MM.1S (cell line): ENCODE measurements at regions not wholly inside any gene's neighbourhood (a gene's known extent, or its start where the extent isn't known, plus 50 kb on each side); places are given as distances from the start of the nearest gene placed in this dataset.

Experiments used
- CTCF ChIP-seq: fragments of 300-600 bp; sonication (generic); IDR thresholded peaks from 2 replicates; pipeline ENCODE4 v1.5.1; 2016; ENCODE audit warnings: antibody characterized with exemption, low read length, mixed read lengths
- EZH2phosphoT487 ChIP-seq: fragments of 300-600 bp; sonication (generic); IDR thresholded peaks from 2 replicates; pipeline ENCODE4 v1.6.1; 2018; ENCODE audit warnings: antibody characterized with exemption, low read length

- no peak for TF ChIP-seq CTCF
- TF ChIP-seq EZH2phosphoT487: no peak
Observed at GRCh38 chr12:115648463-115648862, 629.0 kb downstream of the MED13L start.
